CD4-positive, alpha-beta memory T cell (primary cell): ENCODE measurements at regions not wholly inside any gene's neighbourhood (a gene's known extent, or its start where the extent isn't known, plus 50 kb on each side); places are given as distances from the start of the nearest gene placed in this dataset.

Experiments
- CTCF ChIA-PET: fragments of 350-600 bp; sonication (Branson Sonifier 250); formaldehyde crosslinking; loops from one replicate; lab custom pipeline; 2021; ENCODE audit warnings: inconsistent platforms; ENCODE audit not compliant: partially characterized antibody; lab: Charles Lee
- POLR2A ChIA-PET: fragments of 350-600 bp; sonication (Branson Sonifier 250); formaldehyde crosslinking; loops from one replicate; lab custom pipeline; 2021; ENCODE audit not compliant: partially characterized antibody; lab: Charles Lee
- DNase-seq, 5 donors: peaks; one replicate each; pipeline versions ENCODE4 v3.0.0 to v3.0.0-alpha.2; 2020 to 2022; ENCODE audit warnings: mixed read lengths in 1 of 5
- H3K27ac ChIP-seq: one replicate; pipeline ENCODE4 v1.7.0; 2013; ENCODE audit warnings: low read depth, low read length
- H3K27me3 ChIP-seq: 2 replicates; pipeline ENCODE4 v1.7.0; 2013; ENCODE audit warnings: mild to moderate bottlenecking, low read length, moderate library complexity; ENCODE audit not compliant: insufficient read depth
- H3K36me3 ChIP-seq: 2 replicates; pipeline ENCODE4 v1.7.0; 2013; ENCODE audit warnings: mild to moderate bottlenecking, low read length, moderate library complexity; ENCODE audit not compliant: insufficient read depth
- H3K4me1 ChIP-seq: 2 replicates; pipeline ENCODE4 v1.7.0; 2013; ENCODE audit warnings: mild to moderate bottlenecking, low read length, moderate library complexity; ENCODE audit not compliant: insufficient read depth
- H3K4me3 ChIP-seq, 2 donors: one replicate each; pipeline ENCODE4 v1.7.0; 2013; ENCODE audit warnings: low read length in 2 of 2, mild to moderate bottlenecking in 1 of 2
- H3K9me3 ChIP-seq, 2 donors: one replicate each; pipeline ENCODE4 v1.7.0; 2013; ENCODE audit warnings: low read length in 2 of 2, control low read depth in 1 of 2; ENCODE audit not compliant: control insufficient read depth in 1 of 2
- H3K27ac Mint-ChIP-seq, 7 donors: one replicate each; pipeline ENCODE4 v1.8.0; 2020 to 2021; ENCODE audit warnings: mixed read lengths in 7 of 7, mild to moderate bottlenecking in 6 of 7, inconsistent platforms in 3 of 7, moderate library complexity in 3 of 7
- H3K27me3 Mint-ChIP-seq, 2 donors: one replicate each; pipeline ENCODE4 v1.8.0; 2020 to 2021; ENCODE audit warnings: mixed read lengths in 2 of 2
- H3K36me3 Mint-ChIP-seq, 2 donors: one replicate each; pipeline ENCODE4 v1.8.0; 2020 to 2021; ENCODE audit warnings: mixed read lengths in 2 of 2, inconsistent platforms in 1 of 2, mild to moderate bottlenecking in 1 of 2
- H3K4me1 Mint-ChIP-seq, 4 donors: one replicate each; pipeline ENCODE4 v1.8.0; 2020 to 2021; ENCODE audit warnings: mixed read lengths in 4 of 4, mild to moderate bottlenecking in 1 of 4
- H3K4me3 Mint-ChIP-seq, 8 donors: one replicate each; pipeline ENCODE4 v1.8.0; 2020 to 2021; ENCODE audit warnings: mixed read lengths in 8 of 8, mild to moderate bottlenecking in 7 of 8, moderate library complexity in 6 of 8, inconsistent platforms in 3 of 8
- H3K9me3 Mint-ChIP-seq, 8 donors: one replicate each; pipeline ENCODE4 v1.8.0; 2020 to 2021; ENCODE audit warnings: mixed read lengths in 8 of 8, mild to moderate bottlenecking in 5 of 8, inconsistent platforms in 3 of 8, moderate library complexity in 1 of 8
- intact Hi-C: fragments of 100-400 bp; cut with micrococcal nuclease; formaldehyde crosslinking; loops from one replicate; pipeline ENCODE4 v1.15.1; 2023

DNA sequence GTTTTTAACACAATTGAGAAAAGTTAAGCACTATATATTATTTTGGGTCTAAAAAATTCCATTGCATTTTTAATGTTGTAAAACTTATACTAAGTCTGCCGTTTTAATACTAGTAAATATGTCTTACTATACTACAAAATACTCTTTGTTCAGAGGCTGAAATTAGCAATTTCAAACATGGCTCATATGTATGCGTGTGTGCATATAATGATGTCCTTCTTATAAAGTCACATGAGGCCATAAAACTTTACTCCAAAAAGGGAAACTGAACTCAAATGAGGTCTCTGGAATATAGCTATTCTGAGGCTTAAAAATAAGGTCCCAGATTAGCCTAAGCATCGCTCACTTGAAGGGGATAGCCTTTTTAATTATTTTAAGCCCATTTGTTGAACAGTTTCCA is 224.0 kb downstream of the MYLK4 start:
- Mint-ChIP-seq H3K27me3 (peaks cover 22 to 29% of the 10 kb centered on the region in 2 donors), H3K4me1 (peaks cover 6 to 10% (median 8%) of the 10 kb centered on the region in 4 donors)

GRCh38 chr6:2524090-2524489 is 226.6 kb downstream of the MYLK4 start:
- DNase-seq = no peak
- peaks cover 4 to 6% of the 10 kb centered on the region in 2 donors for H3K9me3 ChIP-seq
- Mint-ChIP-seq H3K27me3 (peaks cover 15% of the 10 kb centered on the region in 2 donors), H3K4me3 (no peak overlapping the region), H3K4me1 (peaks cover 6 to 10% (median 8%) of the 10 kb centered on the region in 4 donors), H3K27ac (no peak overlapping the region), H3K36me3 (peaks cover 0 to 3% of the 10 kb centered on the region in 2 donors), H3K9me3 (peaks cover 2 to 53% (median 32%) of the 10 kb centered on the region in 8 donors)
- intact Hi-C loops = no loop called here
- ChIA-PET POLR2A (interaction anchor here (0.5 kb wide), 1 partner anchor 23 kb away, joined by 3 read pairs; no protein-coding TSS in a partner anchor), CTCF (no interaction called here)
- no peaks in the 10 kb centered on the region for H3K27me3 ChIP-seq
- H3K4me1 ChIP-seq = peaks cover 7% of the 10 kb centered on the region
- no peak overlapping the region for H3K27ac ChIP-seq
- no peak overlapping the region for H3K4me3 ChIP-seq
- H3K36me3 ChIP-seq = no peaks in the 10 kb centered on the region

More for the DNA sequence above, 224.0 kb downstream of the MYLK4 start:
- peaks cover 0 to 3% of the 10 kb centered on the region in 2 donors for H3K36me3 Mint-ChIP-seq
- Histone ChIP-seq H3K9me3 (peaks cover 4 to 6% of the 10 kb centered on the region in 2 donors), H3K4me3 (no peak overlapping the region), H3K27me3 (no peaks in the 10 kb centered on the region), H3K27ac (no peak overlapping the region), H3K36me3 (no peaks in the 10 kb centered on the region), H3K4me1 (peaks cover 7% of the 10 kb centered on the region)
- ChIA-PET POLR2A (no interaction called here), CTCF (no interaction called here)
- H3K4me3 Mint-ChIP-seq = no peak overlapping the region
- intact Hi-C loops = no loop called here
- DNase-seq = no peak
- H3K27ac Mint-ChIP-seq = no peak overlapping the region
- H3K9me3 Mint-ChIP-seq = peaks cover 2 to 37% (median 21%) of the 10 kb centered on the region in 8 donors

DNA sequence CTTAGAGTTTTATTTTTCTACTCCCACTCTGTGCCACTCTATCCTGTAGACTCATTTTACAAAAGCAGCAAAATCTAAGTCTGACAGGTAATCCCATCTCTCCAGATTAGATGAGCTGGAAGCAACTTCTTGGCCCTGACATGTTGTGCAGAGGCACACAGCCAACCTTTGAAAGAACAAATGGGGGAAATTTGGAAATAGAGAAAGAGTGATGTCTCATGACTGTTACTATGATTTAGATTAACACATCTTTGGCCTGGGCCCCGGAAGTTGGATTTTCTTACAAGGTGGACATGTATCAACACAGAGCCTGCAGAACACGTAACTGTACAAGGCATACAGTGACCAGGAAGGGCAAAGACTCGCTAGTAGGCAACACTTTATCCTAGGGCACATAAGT is 227.7 kb downstream of the MYLK4 start:
- Histone ChIP-seq H3K4me1 (peaks cover 7% of the 10 kb centered on the region), H3K9me3 (peaks cover 4 to 6% of the 10 kb centered on the region in 2 donors), H3K4me3 (no peak overlapping the region), H3K27ac (no peak overlapping the region), H3K27me3 (no peaks in the 10 kb centered on the region), H3K36me3 (no peaks in the 10 kb centered on the region)
- POLR2A ChIA-PET = no interaction called here
- intact Hi-C loops = no loop called here
- DNase-seq = no peak
- H3K9me3 Mint-ChIP-seq = peaks cover 2 to 64% (median 37%) of the 10 kb centered on the region in 8 donors
- peaks cover 15 to 20% of the 10 kb centered on the region in 2 donors for H3K27me3 Mint-ChIP-seq
- CTCF ChIA-PET = no interaction called here
- H3K36me3 Mint-ChIP-seq = peaks cover 0 to 3% of the 10 kb centered on the region in 2 donors
- H3K4me3 Mint-ChIP-seq = no peak overlapping the region
- H3K27ac Mint-ChIP-seq = no peak overlapping the region
- peaks cover 6 to 10% (median 8%) of the 10 kb centered on the region in 4 donors for H3K4me1 Mint-ChIP-seq

DNA sequence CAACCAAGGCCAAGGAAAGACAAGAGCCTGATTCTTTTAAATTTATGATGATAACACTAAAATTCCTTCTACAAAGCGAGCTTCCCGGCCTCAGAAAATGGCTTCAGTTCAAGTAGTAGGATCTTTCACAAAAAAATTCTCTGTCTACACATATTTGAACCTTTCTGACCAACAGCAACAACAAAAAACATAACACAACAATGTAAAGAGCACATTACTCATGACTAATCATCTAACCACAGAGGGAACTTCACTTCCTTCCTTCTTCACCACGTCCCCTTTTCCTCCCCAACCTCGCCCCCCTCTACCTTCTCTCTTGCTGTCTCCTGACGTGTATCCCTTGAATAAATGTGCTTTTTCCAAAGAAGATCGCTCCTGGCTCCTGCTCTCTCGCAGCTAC is 228.2 kb downstream of the MYLK4 start:
- ChIA-PET POLR2A (no interaction called here), CTCF (no interaction called here)
- no peaks in the 10 kb centered on the region for H3K27me3 ChIP-seq
- intact Hi-C loops = no loop called here
- Mint-ChIP-seq H3K36me3 (peaks cover 0 to 3% of the 10 kb centered on the region in 2 donors), H3K4me3 (peak overlapping the region in 2 of 8 donors; percentile 2 to 13), H3K27ac (no peak overlapping the region), H3K9me3 (peaks cover 2 to 64% (median 37%) of the 10 kb centered on the region in 8 donors), H3K27me3 (peaks cover 15 to 20% of the 10 kb centered on the region in 2 donors), H3K4me1 (peaks cover 6 to 10% (median 8%) of the 10 kb centered on the region in 4 donors)
- H3K4me1 ChIP-seq = peaks cover 7% of the 10 kb centered on the region
- DNase-seq = no peak
- peaks cover 4 to 6% of the 10 kb centered on the region in 2 donors for H3K9me3 ChIP-seq
- no peak overlapping the region for H3K4me3 ChIP-seq
- no peak overlapping the region for H3K27ac ChIP-seq
- no peaks in the 10 kb centered on the region for H3K36me3 ChIP-seq

- Histone ChIP-seq H3K36me3 (no peaks in the 10 kb centered on the region), H3K9me3 (no peaks in the 10 kb centered on the region), H3K27me3 (no peaks in the 10 kb centered on the region), H3K4me1 (peaks cover 7% of the 10 kb centered on the region), H3K27ac (no peak overlapping the region), H3K4me3 (no peak overlapping the region)
- intact Hi-C loops = no loop called here
- no peak overlapping the region for H3K4me3 Mint-ChIP-seq
- H3K36me3 Mint-ChIP-seq = peaks cover 0 to 3% of the 10 kb centered on the region in 2 donors
- peaks cover 13 to 26% of the 10 kb centered on the region in 2 donors for H3K27me3 Mint-ChIP-seq
- peaks cover 6 to 10% (median 8%) of the 10 kb centered on the region in 4 donors for H3K4me1 Mint-ChIP-seq
- ChIA-PET POLR2A (no interaction called here), CTCF (no interaction called here)
- no peak for DNase-seq
- no peak overlapping the region for H3K27ac Mint-ChIP-seq
- peaks cover 2 to 36% (median 19%) of the 10 kb centered on the region in 8 donors for H3K9me3 Mint-ChIP-seq
Observed at GRCh38 chr6:2517855-2518473, 232.8 kb downstream of the MYLK4 start.

DNA sequence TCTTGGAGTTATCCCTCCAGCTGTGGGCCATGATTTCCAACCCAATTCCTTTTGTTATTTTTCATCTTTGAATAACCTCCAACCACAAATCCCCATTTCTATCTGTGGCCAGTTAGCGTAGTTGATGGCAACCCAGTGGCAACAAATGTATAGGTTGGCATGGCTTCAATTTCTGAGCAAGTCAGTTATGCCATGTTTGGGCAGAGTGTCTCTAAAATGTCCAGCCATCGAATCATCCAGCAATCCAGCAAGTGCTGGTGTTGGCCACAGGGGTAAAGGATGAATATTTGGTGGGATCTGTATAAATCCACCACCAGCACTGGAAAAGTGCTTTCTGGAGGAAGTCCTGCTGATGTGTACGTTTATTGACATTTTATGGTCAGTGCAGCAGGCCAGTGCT is 233.3 kb downstream of the MYLK4 start:
- Mint-ChIP-seq H3K27ac (no peak overlapping the region), H3K4me1 (peaks cover 2 to 5% (median 4%) of the 10 kb centered on the region in 4 donors), H3K9me3 (peaks cover 2 to 31% (median 16%) of the 10 kb centered on the region in 8 donors), H3K27me3 (peaks cover 9 to 23% of the 10 kb centered on the region in 2 donors), H3K4me3 (no peak overlapping the region), H3K36me3 (no peaks in the 10 kb centered on the region)
- no peaks in the 10 kb centered on the region for H3K27me3 ChIP-seq
- no peaks in the 10 kb centered on the region for H3K9me3 ChIP-seq
- ChIA-PET CTCF (no interaction called here), POLR2A (no interaction called here)
- H3K4me3 ChIP-seq = no peak overlapping the region
- H3K36me3 ChIP-seq = no peaks in the 10 kb centered on the region
- H3K4me1 ChIP-seq = peaks cover 4% of the 10 kb centered on the region
- intact Hi-C loops = no loop called here
- DNase-seq = no peak
- no peak overlapping the region for H3K27ac ChIP-seq

DNA sequence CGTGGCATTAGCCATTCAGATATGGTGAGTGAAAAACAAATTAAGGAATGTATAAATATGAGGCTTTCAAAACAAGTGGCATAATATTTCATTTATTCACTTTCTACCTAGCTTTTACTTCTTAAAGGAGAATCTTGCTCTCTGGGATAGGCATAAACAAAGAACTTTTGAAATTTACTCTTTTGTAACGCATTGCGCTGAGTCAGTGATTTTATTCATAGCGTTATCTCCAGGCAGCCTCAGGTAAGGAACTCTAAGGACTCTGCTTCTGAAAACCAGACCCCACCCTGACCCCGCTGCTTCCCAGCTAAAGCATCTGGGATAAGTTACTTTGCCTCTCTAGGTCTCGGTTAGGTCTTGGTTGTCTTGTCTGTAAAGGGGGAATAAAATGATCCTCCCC is 234.7 kb downstream of the MYLK4 start:
- Mint-ChIP-seq H3K4me1 (no peaks in the 10 kb centered on the region), H3K27ac (no peak overlapping the region), H3K9me3 (peaks cover 0 to 27% (median 15%) of the 10 kb centered on the region in 8 donors), H3K4me3 (no peak overlapping the region), H3K36me3 (no peaks in the 10 kb centered on the region), H3K27me3 (peaks cover 11 to 25% of the 10 kb centered on the region in 2 donors)
- no peak overlapping the region for H3K27ac ChIP-seq
- no peaks in the 10 kb centered on the region for H3K27me3 ChIP-seq
- no peaks in the 10 kb centered on the region for H3K4me1 ChIP-seq
- ChIA-PET CTCF (no interaction called here), POLR2A (no interaction called here)
- no peaks in the 10 kb centered on the region for H3K36me3 ChIP-seq
- no peak overlapping the region for H3K4me3 ChIP-seq
- intact Hi-C loops = no loop called here
- no peaks in the 10 kb centered on the region for H3K9me3 ChIP-seq
- no peak for DNase-seq
